HG02885 (cell line): ENCODE measurements at regions not wholly inside any gene's neighbourhood (a gene's known extent, or its start where the extent isn't known, plus 50 kb on each side); places are given as distances from the start of the nearest gene placed in this dataset.
"Not testable (repeated sequence)": the region's sequence is repeated elsewhere in the genome, so short reads cannot be mapped to it uniquely, and the experiment has no call there.

Source experiments
- ATAC-seq: cut with Tn5 transposase; IDR thresholded peaks from one replicate; pipeline ENCODE4 v1.9.1; 2021; ENCODE audit warnings: mild to moderate bottlenecking; ENCODE audit not compliant: unreplicated experiment, poor library complexity

GRCh38 chr4:165548702-165549101 is 169.9 kb downstream of the CPE start:
- ATAC-seq: no peak

- ATAC-seq: no peak
Observed at GRCh38 chr4:165553221-165553810, 174.5 kb downstream of the CPE start.

DNA sequence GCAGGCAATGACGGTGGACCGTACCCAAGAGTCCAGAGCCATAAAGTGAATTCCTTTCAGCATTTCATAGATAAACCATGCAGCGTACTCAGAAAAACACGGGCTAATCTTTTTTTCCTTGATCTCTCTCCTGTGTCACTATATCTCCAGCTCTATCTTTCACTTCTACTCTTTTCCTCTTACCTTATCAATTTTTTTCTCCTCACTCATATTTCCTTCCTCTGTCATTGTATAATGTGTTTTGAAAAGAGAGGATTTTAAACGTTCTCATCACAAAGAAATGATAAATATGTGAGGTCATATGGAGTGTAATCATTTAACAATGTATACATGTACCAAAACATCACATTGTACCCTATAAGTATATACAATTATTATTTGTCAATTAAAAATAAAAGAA is 176.5 kb downstream of the CPE start:
- ATAC-seq: no peak

GRCh38 chr4:165556383-165556782 is 177.6 kb downstream of the CPE start:
- no peak for ATAC-seq

DNA sequence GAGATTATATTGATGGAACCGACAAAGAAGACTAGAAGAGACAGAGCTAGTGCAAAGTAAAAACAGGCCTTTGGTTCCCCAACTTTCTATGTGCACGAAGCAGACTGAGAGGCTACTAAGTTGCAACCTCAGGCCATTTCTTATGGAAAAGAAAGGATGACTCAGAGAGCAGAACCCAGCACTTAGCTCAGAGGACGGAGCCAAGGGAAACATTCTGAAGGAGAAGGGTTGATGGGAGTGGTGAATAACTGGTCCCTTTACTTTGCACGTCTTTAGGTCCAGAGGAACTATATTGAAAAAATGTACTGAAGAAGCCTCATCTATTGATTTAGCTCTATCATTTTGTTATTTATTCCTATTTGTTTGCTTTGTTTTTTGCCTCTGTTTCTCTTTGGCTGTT is 182.1 kb downstream of the CPE start:
- ATAC-seq: no peak

DNA sequence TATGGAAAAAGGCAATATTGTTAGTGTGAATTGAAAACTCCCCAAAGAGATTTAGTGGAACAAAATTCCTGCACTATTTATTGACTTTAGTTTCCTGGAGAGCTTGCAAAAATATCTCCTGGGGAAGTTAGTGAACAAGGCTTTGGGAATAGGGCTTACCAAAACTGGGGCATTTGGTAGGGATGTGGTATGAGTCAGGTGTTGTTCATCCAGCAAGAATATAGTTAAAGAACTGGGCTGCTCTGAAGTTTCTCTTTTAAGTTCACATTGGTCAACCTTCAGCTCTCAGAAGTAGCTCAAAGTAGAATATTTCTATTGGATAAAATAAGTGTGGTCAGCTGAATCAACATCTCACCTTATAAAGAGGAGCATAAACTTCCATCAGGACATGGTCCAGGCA is 185.0 kb downstream of the CPE start:
- ATAC-seq: no peak

- ATAC-seq: no peak
Observed at GRCh38 chr4:165569031-165569430, 190.2 kb downstream of the CPE start.

- ATAC-seq: not testable (repeated sequence)
Observed at GRCh38 chr4:165571476-165571875, 192.7 kb downstream of the CPE start.

- no peak for ATAC-seq
Observed at GRCh38 chr4:165580351-165580905, 201.6 kb downstream of the CPE start.

DNA sequence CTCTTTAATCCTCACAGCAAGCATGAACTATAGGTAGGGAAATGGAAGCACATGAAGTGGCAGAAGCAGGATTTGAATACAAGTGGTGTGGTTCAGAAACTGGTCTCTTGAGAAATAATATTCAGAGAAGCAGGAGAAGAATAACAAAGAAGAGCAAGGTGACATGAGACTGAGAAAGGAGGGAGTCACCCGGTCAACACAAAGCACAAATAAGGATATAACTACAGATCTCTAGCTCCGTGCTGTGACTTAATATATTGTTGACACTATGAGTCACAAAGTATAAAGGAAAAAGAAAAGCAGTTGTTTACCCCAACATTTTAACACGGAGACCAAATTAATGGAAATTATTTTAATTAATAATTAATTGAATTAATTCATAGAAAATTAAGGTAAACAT is 204.5 kb downstream of the CPE start:
- no peak for ATAC-seq

DNA sequence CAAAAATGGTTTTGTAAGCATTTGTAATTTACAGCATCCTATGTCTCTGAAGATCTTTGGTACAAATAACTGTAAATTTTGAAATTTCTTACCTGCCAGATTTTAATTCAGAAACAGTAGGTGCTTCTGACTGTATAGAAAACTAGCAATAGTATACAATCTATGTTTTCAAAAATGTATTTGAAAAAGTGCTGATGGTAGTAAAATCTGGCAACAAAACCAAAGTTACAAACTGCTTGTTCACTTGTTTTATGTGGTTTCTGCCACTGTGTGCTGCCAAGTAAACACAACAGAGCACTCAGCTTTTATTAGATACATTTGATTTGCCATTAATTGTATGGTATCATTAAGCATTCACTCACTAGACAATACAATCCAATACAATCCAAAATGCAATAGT is 206.1 kb downstream of the CPE start:
- no peak for ATAC-seq

- no peak for ATAC-seq
Observed at GRCh38 chr4:165588534-165589315, 209.9 kb downstream of the CPE start.

GRCh38 chr4:165592386-165592785 is 213.6 kb downstream of the CPE start:
- ATAC-seq: no peak

DNA sequence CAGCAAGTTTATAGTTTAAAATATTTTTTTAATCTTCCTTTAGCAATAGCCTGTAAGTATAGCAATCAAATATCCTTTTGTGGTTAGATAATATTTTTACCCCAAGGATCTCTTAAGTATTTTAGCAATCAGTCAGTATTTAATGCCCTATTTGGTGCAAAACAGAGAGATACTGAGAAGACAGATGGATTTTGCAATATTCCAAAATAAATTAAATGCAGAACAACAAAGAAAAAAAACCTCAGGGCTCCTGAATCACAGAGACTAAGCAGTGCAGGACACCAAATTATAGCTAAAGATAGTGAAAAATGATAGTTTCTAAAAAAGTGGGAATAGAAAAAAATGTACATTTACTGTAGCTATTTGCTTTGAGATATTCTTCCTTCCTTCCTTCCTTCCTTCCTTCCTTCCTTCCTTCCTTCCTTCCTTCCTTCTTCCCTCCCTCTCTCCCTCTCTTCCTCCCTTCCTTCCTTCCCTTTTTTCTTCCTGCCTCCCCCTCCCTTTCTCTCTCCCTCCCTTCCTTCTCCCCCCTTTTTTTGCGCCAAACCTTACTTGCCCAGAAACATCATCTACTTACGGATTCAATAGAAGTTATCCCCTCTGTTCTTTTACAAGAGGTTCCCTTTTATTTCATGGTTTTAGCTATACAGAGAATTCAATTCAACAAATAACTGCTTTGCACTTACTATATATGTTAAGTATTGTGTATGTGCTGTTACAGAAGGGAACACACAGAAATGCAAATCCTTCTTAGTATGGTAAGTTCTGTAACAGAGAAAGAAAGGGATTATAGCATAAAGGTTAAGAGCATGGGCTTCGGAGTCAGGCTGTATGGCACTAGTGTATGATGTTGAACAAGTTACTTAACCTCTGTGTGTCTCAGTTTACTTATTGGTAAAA is 219.0 kb downstream of the CPE start:
- no peak for ATAC-seq

DNA sequence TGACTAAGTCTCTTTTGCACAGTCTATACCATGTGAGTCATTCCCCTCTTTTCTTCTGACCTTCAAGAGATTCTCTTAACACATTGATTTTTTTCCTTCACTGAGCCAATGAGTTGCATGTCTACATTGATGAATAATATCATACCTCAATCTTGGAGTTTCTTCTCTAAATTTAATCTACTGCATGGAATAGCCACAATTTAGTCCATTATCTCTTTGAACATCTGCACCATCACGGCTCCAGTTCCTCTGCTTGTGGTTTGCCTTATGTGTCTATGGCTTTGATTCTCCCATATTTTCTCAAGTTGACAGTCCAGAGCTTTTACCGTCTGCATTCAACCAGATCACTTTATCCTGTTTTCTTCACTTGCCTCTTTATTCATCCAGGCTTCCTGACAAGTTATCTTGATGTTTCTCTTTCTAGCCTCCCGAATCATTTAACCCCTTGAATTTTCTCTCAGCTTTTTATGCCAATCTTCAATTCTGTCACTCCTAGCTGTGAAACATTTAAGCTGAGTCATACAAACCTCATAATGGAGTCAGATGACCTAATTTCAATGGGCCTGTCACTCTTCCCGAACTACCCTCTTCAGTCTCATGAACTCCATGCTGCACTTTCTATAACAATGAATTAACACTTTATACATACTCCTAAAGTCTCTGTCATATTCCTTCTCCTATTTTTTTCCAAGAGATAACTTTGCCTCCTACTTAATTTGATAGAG is 222.3 kb downstream of the CPE start:
- ATAC-seq: no peak

DNA sequence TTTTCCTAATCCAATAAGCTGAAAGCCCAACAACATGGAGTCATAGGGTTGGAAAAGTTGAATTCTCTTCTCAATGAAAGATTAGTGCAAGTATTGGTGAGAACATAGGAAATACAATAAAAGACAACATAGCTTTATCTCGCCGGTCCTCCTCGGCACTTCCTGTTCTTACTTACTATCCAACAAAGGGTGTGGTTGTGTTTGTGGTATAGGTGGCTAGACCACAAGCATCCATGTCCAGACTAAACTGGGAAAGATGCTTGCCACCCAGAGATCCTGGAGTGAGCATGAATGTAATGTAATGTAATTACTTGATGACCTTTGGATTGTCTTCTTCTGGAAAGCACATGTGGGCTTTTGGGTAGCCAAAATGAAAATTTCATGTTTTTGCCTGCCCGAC is 223.8 kb downstream of the CPE start:
- ATAC-seq: no peak

DNA sequence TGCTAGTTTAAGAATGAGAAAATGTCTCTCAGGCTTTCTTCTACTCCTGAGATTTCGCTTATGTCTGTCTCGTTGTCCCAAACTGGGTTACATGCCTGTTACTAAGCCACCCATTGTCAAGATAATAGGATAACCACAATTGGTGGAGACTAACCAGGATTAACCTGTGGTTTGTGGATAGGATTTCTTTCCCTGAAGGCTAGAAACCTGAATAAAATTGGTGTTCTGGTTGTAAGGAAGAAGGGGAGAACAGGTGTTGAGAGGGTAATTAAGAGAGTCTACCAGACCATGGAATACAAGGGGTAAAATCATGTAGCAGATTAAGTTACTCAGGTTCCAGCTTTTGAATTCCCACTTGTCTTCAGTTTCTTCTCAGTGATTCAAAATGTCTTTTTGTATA is 225.4 kb downstream of the CPE start:
- ATAC-seq: no peak

DNA sequence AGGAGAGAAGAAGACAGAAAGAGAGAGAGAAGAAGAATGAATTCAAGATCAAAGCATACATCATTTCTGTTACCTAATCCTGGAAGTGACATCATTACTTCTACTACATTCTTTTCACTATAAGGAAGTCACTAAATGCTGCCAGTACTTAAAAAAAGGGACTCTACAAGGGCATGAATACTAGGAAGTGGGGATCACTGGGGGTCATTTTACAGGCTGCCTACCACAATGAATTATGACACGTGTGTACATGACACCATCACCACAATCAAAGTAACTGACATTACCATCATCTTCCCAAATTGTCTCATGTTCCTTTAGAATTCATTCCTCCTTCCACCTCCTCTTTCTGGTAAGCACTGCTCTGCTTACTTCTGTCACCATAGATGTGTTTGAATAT is 227.0 kb downstream of the CPE start:
- ATAC-seq: no peak

GRCh38 chr4:165606465-165607205 is 227.8 kb downstream of the CPE start:
- ATAC-seq: no peak

DNA sequence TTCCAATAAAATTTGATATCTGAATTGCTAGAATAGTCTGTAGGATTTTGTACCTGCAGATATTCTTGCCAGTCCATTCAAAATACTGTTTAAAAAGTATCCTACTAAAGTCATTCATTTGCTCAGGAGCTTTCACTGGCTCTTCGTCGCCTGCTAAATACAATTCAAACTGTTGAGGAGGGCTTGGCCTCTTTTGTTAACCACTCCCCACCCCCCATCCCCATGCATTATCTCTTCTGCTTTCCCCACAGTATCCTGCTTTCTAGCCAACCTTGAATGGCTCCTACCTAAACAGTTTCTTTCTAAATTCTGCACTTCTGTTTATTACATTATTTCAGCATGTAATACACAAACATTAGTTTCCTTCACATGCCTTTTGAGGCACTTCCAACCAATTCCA is 230.8 kb downstream of the CPE start:
- ATAC-seq: no peak
